ENCODE measurements at regions not wholly inside any gene's neighbourhood (a gene's known extent, or its start where the extent isn't known, plus 50 kb on each side); places are given as distances from the start of the nearest gene placed in this dataset.

DNA sequence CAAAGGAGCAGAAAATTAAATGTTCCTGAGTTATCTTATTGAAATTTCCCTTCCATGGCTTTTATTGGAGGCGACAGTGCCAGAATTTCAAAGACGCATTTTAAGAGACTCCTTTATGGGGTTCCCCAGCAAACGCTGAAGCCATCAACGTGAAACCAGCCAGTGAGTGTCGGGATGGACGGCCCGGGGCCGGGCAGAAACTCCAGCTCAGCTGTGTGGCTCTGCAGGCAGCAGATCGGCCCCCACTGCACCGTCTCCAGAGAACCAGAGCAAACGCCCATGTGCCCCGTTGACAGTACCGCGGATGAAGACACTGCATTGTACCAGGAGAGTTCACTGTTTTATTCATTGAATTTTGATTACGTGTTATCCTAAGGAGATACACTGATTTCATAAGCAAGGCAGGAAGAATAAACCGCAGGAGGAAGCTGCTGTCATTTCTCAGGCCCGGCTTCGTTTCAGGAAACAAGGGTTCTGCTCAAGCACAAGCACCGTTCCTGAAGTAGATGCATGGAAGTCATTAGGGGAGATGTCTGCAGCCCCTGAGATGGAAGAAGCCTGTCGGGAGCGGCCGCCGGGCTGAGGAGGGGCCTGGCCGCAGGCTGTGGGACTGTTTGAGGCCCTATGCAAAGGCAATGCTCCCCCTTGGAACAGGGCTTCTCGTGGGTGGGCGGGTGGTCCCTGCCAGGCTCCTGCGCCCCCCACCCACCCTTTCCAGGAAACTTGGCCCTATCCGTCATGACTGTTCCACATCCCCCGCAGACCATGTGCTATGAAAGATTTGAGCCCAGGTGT, 639.7 kb downstream of the TBC1D22A start:
- TF ChIP-seq POLR2A (IDR thresholded peaks at IDR 0.05) (no peak), CTCF (IDR thresholded peaks at IDR 0.05) (no peak)

All from esophagus squamous epithelium (tissue), 4 donors.